ENCODE measurements at regions not wholly inside any gene's neighbourhood (a gene's known extent, or its start where the extent isn't known, plus 50 kb on each side); places are given as distances from the start of the nearest gene placed in this dataset.

DNA sequence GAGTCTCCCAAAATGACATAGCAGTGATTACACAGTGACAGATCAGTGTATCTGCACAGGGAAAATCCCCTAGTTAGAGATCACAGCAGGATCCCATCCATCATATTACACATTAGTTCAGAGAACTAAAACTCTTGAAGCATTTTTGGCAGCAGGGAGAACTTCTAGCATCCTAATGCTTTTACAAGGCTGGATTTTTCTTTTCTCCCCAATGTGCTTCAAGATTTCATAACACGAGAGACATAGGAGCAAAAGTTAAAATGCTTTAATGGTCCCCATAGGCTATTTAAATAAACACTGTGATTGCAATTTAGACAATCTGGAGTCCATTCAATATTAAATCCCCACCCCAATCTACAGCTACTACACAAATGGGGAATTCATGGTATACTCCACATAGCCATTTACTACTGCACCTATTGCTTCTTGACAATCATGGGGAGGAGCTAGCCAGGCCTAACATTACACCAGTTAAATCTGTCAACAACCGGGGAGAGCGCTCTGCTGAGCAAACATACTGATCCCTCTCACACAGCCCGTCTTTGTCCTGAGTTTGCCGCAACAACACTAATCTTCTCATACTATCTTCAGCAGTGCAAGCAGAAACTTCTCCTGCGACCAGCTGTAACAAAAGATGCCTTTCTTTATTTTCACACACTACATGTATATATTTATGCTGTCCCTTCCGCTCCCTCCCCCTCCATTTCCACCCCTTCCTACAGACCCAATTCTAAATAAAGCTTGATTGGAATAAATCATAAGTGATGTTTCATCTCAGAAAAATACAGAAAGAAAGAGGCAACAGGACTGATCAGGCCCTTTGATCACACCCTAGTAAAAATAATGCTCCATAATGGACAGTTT is 120.3 kb upstream of the SOX5 start (continued):
- TF ChIP-seq U2AF1 (optimal IDR thresholded peaks at IDR 0.05; ENCODE audit: low read depth, low read length) = no peak
- no peak for TF ChIP-seq SNRNP70 (IDR thresholded peaks at IDR 0.05; ENCODE audit: low read depth, low read length)
- TF ChIP-seq ZNF232 (CRISPR knock-in tag; IDR thresholded peaks at IDR 0.05; ENCODE audit: borderline replicate concordance) = no peak
- TF ChIP-seq, protein P1, sequence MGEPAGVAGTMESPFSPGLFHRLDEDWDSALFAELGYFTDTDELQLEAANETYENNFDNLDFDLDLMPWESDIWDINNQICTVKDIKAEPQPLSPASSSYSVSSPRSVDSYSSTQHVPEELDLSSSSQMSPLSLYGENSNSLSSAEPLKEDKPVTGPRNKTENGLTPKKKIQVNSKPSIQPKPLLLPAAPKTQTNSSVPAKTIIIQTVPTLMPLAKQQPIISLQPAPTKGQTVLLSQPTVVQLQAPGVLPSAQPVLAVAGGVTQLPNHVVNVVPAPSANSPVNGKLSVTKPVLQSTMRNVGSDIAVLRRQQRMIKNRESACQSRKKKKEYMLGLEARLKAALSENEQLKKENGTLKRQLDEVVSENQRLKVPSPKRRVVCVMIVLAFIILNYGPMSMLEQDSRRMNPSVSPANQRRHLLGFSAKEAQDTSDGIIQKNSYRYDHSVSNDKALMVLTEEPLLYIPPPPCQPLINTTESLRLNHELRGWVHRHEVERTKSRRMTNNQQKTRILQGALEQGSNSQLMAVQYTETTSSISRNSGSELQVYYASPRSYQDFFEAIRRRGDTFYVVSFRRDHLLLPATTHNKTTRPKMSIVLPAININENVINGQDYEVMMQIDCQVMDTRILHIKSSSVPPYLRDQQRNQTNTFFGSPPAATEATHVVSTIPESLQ (CRISPR knock-in tag; conservative IDR thresholded peaks at IDR 0.05) = no peak
- 0 out of 2 replicates have a peak, but pooled peaks have one; percentile 61 for TF ChIP-seq KMT2B (CRISPR knock-in tag; IDR thresholded peaks at IDR 0.05)
- no peak for TF ChIP-seq ZBTB42 (CRISPR knock-in tag; IDR thresholded peaks at IDR 0.05)
- peak in 1 of 2 experiments; percentile 77; a peak in 2 of 4 replicates for TF ChIP-seq KLF16 (CRISPR knock-in tag; IDR thresholded peaks at IDR 0.05)
- no peak for TF ChIP-seq GABPA (IDR thresholded peaks at IDR 0.05; ENCODE audit: low read depth, low read length)
- TF ChIP-seq GABPA (CRISPR knock-in tag; IDR thresholded peaks at IDR 0.05; ENCODE audit: low read depth) = no peak
- no peak for TF ChIP-seq RELA (CRISPR knock-in tag; IDR thresholded peaks at IDR 0.05)
- TF ChIP-seq ZFX (CRISPR knock-in tag; IDR thresholded peaks at IDR 0.05; ENCODE audit: low read depth) = peak; percentile 51; the same call in 1 of the 2 replicates
- TF ChIP-seq, protein P2, sequence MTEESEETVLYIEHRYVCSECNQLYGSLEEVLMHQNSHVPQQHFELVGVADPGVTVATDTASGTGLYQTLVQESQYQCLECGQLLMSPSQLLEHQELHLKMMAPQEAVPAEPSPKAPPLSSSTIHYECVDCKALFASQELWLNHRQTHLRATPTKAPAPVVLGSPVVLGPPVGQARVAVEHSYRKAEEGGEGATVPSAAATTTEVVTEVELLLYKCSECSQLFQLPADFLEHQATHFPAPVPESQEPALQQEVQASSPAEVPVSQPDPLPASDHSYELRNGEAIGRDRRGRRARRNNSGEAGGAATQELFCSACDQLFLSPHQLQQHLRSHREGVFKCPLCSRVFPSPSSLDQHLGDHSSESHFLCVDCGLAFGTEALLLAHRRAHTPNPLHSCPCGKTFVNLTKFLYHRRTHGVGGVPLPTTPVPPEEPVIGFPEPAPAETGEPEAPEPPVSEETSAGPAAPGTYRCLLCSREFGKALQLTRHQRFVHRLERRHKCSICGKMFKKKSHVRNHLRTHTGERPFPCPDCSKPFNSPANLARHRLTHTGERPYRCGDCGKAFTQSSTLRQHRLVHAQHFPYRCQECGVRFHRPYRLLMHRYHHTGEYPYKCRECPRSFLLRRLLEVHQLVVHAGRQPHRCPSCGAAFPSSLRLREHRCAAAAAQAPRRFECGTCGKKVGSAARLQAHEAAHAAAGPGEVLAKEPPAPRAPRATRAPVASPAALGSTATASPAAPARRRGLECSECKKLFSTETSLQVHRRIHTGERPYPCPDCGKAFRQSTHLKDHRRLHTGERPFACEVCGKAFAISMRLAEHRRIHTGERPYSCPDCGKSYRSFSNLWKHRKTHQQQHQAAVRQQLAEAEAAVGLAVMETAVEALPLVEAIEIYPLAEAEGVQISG (CRISPR knock-in tag; IDR thresholded peaks at IDR 0.05) = peak; percentile 72; the same call in 1 of the 2 replicates
- TF ChIP-seq FOXJ3 (CRISPR knock-in tag; IDR thresholded peaks at IDR 0.05; ENCODE audit: borderline replicate concordance) = peak; percentile 91
- TF ChIP-seq, protein P3, sequence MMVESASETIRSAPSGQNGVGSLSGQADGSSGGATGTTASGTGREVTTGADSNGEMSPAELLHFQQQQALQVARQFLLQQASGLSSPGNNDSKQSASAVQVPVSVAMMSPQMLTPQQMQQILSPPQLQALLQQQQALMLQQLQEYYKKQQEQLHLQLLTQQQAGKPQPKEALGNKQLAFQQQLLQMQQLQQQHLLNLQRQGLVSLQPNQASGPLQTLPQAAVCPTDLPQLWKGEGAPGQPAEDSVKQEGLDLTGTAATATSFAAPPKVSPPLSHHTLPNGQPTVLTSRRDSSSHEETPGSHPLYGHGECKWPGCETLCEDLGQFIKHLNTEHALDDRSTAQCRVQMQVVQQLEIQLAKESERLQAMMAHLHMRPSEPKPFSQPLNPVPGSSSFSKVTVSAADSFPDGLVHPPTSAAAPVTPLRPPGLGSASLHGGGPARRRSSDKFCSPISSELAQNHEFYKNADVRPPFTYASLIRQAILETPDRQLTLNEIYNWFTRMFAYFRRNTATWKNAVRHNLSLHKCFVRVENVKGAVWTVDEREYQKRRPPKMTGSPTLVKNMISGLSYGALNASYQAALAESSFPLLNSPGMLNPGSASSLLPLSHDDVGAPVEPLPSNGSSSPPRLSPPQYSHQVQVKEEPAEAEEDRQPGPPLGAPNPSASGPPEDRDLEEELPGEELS (CRISPR knock-in tag; IDR thresholded peaks at IDR 0.05) = peak; percentile 99
- no peak for TF ChIP-seq FOSL1 (CRISPR knock-in tag; IDR thresholded peaks at IDR 0.05; ENCODE audit: borderline replicate concordance)
- TF ChIP-seq SP5 (CRISPR knock-in tag; IDR thresholded peaks at IDR 0.05; ENCODE audit: borderline replicate concordance, low read depth) = peak; percentile 95
- TF ChIP-seq SOX5 (CRISPR knock-in tag; IDR thresholded peaks at IDR 0.05; ENCODE audit: borderline replicate concordance) = peak; percentile 98
- TF ChIP-seq PHF21A (CRISPR knock-in tag; IDR thresholded peaks at IDR 0.05) = peak; percentile 65; the same call in 1 of the 2 replicates
- TF ChIP-seq SPEN (CRISPR knock-in tag; IDR thresholded peaks at IDR 0.05; ENCODE audit: low read depth) = no peak
- peak; percentile 98 for TF ChIP-seq PITX1 (CRISPR knock-in tag; IDR thresholded peaks at IDR 0.05)
- no peak for TF ChIP-seq FUBP1 (CRISPR knock-in tag; IDR thresholded peaks at IDR 0.05; ENCODE audit: borderline replicate concordance)
- no peak for TF ChIP-seq NFKB2 (CRISPR knock-in tag; IDR thresholded peaks at IDR 0.05; ENCODE audit: borderline replicate concordance)

Measured in HepG2 (cell line).